Activated T-cell treated with anti-CD3 and anti-CD28 coated beads, Interleukin-2, amount 50 U/mL, for 4 hours (primary cell): ENCODE measurements at regions not wholly inside any gene's neighbourhood (a gene's known extent, or its start where the extent isn't known, plus 50 kb on each side); places are given as distances from the start of the nearest gene placed in this dataset.
"Not testable (repeated sequence)": the region's sequence is repeated elsewhere in the genome, so short reads cannot be mapped to it uniquely, and the experiment has no call there.

Experiments used
- ATAC-seq, 2 donors: fragments of 200-7000 bp; cut with Tn5 transposase; one replicate each; pipeline ENCODE4 v1.10.0; 2021
- DNase-seq: peaks from one replicate; pipeline ENCODE4 v3.0.0-alpha.2; 2020
- H3K27me3 Mint-ChIP-seq: one replicate; pipeline ENCODE4 v1.8.0; 2021; ENCODE audit warnings: low read depth, mixed read lengths
- H3K36me3 Mint-ChIP-seq: one replicate; pipeline ENCODE4 v1.8.0; 2022; ENCODE audit warnings: mixed read lengths; ENCODE audit not compliant: insufficient read depth
- H3K4me1 Mint-ChIP-seq: one replicate; pipeline ENCODE4 v1.8.0; 2021; ENCODE audit warnings: low read depth, mixed read lengths
- H3K4me3 Mint-ChIP-seq: one replicate; pipeline ENCODE4 v1.8.0; 2021; ENCODE audit warnings: mild to moderate bottlenecking, moderate library complexity, mixed read lengths
- H3K9me3 Mint-ChIP-seq: one replicate; pipeline ENCODE4 v1.8.0; 2021; ENCODE audit warnings: mixed read lengths

GRCh38 chr5:37962389-37962788 is 122.5 kb upstream of the GDNF start:
- no peaks in the 10 kb centered on the region for H3K4me1 Mint-ChIP-seq
- DNase-seq: no peak
- H3K36me3 Mint-ChIP-seq: no peaks in the 10 kb centered on the region
- no peak overlapping the region for H3K4me3 Mint-ChIP-seq
- H3K9me3 Mint-ChIP-seq: peaks cover 19% of the 10 kb centered on the region
- ATAC-seq: no peak
- peaks cover 1% of the 10 kb centered on the region for H3K27me3 Mint-ChIP-seq

GRCh38 chr5:37957218-37957617 is 117.4 kb upstream of the GDNF start:
- Mint-ChIP-seq H3K27me3 (peaks cover 1% of the 10 kb centered on the region), H3K9me3 (peaks cover 19% of the 10 kb centered on the region), H3K4me1 (no peaks in the 10 kb centered on the region), H3K36me3 (no peaks in the 10 kb centered on the region), H3K4me3 (no peak overlapping the region)
- ATAC-seq: no peak
- DNase-seq: no peak

GRCh38 chr5:37955748-37956147 is 115.9 kb upstream of the GDNF start:
- no peak overlapping the region for H3K4me3 Mint-ChIP-seq
- ATAC-seq: no peak
- H3K4me1 Mint-ChIP-seq: no peaks in the 10 kb centered on the region
- no peaks in the 10 kb centered on the region for H3K36me3 Mint-ChIP-seq
- no peaks in the 10 kb centered on the region for H3K27me3 Mint-ChIP-seq
- no peak for DNase-seq
- H3K9me3 Mint-ChIP-seq: peaks cover 19% of the 10 kb centered on the region

- H3K9me3 Mint-ChIP-seq: peaks cover 11% of the 10 kb centered on the region
- no peaks in the 10 kb centered on the region for H3K4me1 Mint-ChIP-seq
- ATAC-seq: no peak
- H3K4me3 Mint-ChIP-seq: no peak overlapping the region
- H3K27me3 Mint-ChIP-seq: no peaks in the 10 kb centered on the region
- DNase-seq: no peak
- H3K36me3 Mint-ChIP-seq: no peaks in the 10 kb centered on the region
Measured at GRCh38 chr5:37954561-37954960, 114.7 kb upstream of the GDNF start.

- Mint-ChIP-seq H3K27me3 (no peaks in the 10 kb centered on the region), H3K4me3 (no peak overlapping the region), H3K36me3 (no peaks in the 10 kb centered on the region), H3K9me3 (no peaks in the 10 kb centered on the region), H3K4me1 (no peaks in the 10 kb centered on the region)
- ATAC-seq: no peak
- DNase-seq: no peak
Measured at GRCh38 chr5:37951946-37952721, 112.3 kb upstream of the GDNF start.

- no peaks in the 10 kb centered on the region for H3K27me3 Mint-ChIP-seq
- ATAC-seq (no peak), DNase-seq (no peak)
- H3K4me1 Mint-ChIP-seq: no peaks in the 10 kb centered on the region
- H3K9me3 Mint-ChIP-seq: no peaks in the 10 kb centered on the region
- H3K4me3 Mint-ChIP-seq: no peak overlapping the region
- no peaks in the 10 kb centered on the region for H3K36me3 Mint-ChIP-seq
Measured at GRCh38 chr5:37950436-37950835, 110.6 kb upstream of the GDNF start.

GRCh38 chr5:37945446-37945845 is 105.6 kb upstream of the GDNF start:
- Mint-ChIP-seq H3K36me3 (no peaks in the 10 kb centered on the region), H3K4me3 (no peak overlapping the region), H3K9me3 (no peaks in the 10 kb centered on the region), H3K4me1 (no peaks in the 10 kb centered on the region), H3K27me3 (no peaks in the 10 kb centered on the region)
- ATAC-seq (no peak), DNase-seq (no peak)

GRCh38 chr5:37943136-37943535 is 103.3 kb upstream of the GDNF start:
- not testable (repeated sequence) for H3K4me1 Mint-ChIP-seq, H3K4me3 Mint-ChIP-seq, DNase-seq, ATAC-seq, H3K9me3 Mint-ChIP-seq, H3K36me3 Mint-ChIP-seq, H3K27me3 Mint-ChIP-seq

GRCh38 chr5:37940931-37941623 is 101.2 kb upstream of the GDNF start:
- no peak for DNase-seq
- Mint-ChIP-seq H3K27me3 (no peaks in the 10 kb centered on the region), H3K4me3 (no peak overlapping the region), H3K9me3 (peaks cover 6% of the 10 kb centered on the region), H3K4me1 (no peaks in the 10 kb centered on the region), H3K36me3 (no peaks in the 10 kb centered on the region)
- no peak for ATAC-seq

- Mint-ChIP-seq H3K27me3 (no peaks in the 10 kb centered on the region), H3K4me3 (no peak overlapping the region)
- no peak for ATAC-seq
Measured at GRCh38 chr5:37938861-37939260, 99.0 kb upstream of the GDNF start.

GRCh38 chr5:37938076-37938852 is 98.4 kb upstream of the GDNF start:
- no peaks in the 10 kb centered on the region for H3K36me3 Mint-ChIP-seq

More at GRCh38 chr5:37938861-37939260, 99.0 kb upstream of the GDNF start:
- H3K9me3 Mint-ChIP-seq: peaks cover 8% of the 10 kb centered on the region
- H3K4me1 Mint-ChIP-seq: no peaks in the 10 kb centered on the region
- DNase-seq: no peak
- H3K36me3 Mint-ChIP-seq: no peaks in the 10 kb centered on the region

GRCh38 chr5:37936091-37936490 is 96.2 kb upstream of the GDNF start:
- no peak for ATAC-seq
- Mint-ChIP-seq H3K9me3 (peaks cover 8% of the 10 kb centered on the region), H3K36me3 (no peaks in the 10 kb centered on the region), H3K27me3 (no peaks in the 10 kb centered on the region), H3K4me3 (no peak overlapping the region), H3K4me1 (no peaks in the 10 kb centered on the region)
- DNase-seq: no peak

More at GRCh38 chr5:37938076-37938852, 98.4 kb upstream of the GDNF start:
- no peak for DNase-seq
- no peaks in the 10 kb centered on the region for H3K27me3 Mint-ChIP-seq
- no peak for ATAC-seq
- H3K4me1 Mint-ChIP-seq: no peaks in the 10 kb centered on the region
- no peak overlapping the region for H3K4me3 Mint-ChIP-seq
- H3K9me3 Mint-ChIP-seq: peaks cover 8% of the 10 kb centered on the region

- peaks cover 8% of the 10 kb centered on the region for H3K9me3 Mint-ChIP-seq
- H3K36me3 Mint-ChIP-seq: no peaks in the 10 kb centered on the region
- DNase-seq (no peak), ATAC-seq (no peak)
- no peaks in the 10 kb centered on the region for H3K27me3 Mint-ChIP-seq
- no peak overlapping the region for H3K4me3 Mint-ChIP-seq
- H3K4me1 Mint-ChIP-seq: no peaks in the 10 kb centered on the region
Measured at GRCh38 chr5:37933576-37933975, 93.7 kb upstream of the GDNF start.

GRCh38 chr5:37932450-37932849 is 92.6 kb upstream of the GDNF start:
- no peaks in the 10 kb centered on the region for H3K27me3 Mint-ChIP-seq
- DNase-seq: no peak
- peaks cover 3% of the 10 kb centered on the region for H3K9me3 Mint-ChIP-seq
- H3K4me1 Mint-ChIP-seq: no peaks in the 10 kb centered on the region
- H3K36me3 Mint-ChIP-seq: no peaks in the 10 kb centered on the region
- no peak overlapping the region for H3K4me3 Mint-ChIP-seq
- ATAC-seq: no peak
